ENCODE measurements at regions not wholly inside any gene's neighbourhood (a gene's known extent, or its start where the extent isn't known, plus 50 kb on each side); places are given as distances from the start of the nearest gene placed in this dataset.

DNA sequence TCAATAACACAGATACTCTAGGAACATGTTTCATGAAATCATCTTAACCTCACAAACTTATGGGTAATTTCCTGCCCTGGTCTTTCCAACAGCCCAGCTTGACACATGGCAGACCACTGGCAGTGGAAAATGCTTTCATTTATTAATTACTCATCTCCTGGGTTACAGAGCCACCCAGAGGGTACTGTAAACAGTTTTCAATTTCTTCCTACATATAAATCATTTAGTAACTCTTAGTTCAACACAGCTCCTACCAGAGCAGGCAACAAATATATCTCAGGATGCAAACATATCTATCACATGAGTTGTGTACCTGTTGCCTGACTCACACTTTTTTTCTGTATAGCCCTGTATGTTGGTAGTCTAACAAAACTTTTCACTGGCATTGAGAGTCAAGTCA, 99.2 kb upstream of the VRK2 start:
- intact Hi-C loops (cut with micrococcal nuclease; ENCODE audit: unreplicated experiment): no loop called here
- ChIA-PET CTCF (no interaction called here), POLR2A (no interaction called here)
- H3K9me3 ChIP-seq (ENCODE audit: control insufficient read depth, insufficient read depth, low read depth, low read length): no peaks in the 10 kb centered on the region
- H3K27me3 ChIP-seq (ENCODE audit: control insufficient read depth, insufficient read depth, low read length): no peaks in the 10 kb centered on the region
- DNase-seq (ENCODE audit: low read depth, low spot score): no peak
- in situ Hi-C loops (cut with HindIII; ENCODE audit: low pct_unique_long_range_greater_than_20kb, low sequenced_read_pairs): no loop called here
- BruUV-seq (replicated peaks): no TSS peak
- no peak for ATAC-seq
- H3K4me1 ChIP-seq (ENCODE audit: control insufficient read depth, insufficient read depth, low read length): no peaks in the 10 kb centered on the region
- no peak overlapping the region for H3K4me3 ChIP-seq (ENCODE audit: low read depth in 2 of 2, low read length in 2 of 2)
- TF ChIP-seq TCF7L2 (IDR thresholded peaks at IDR 0.05; ENCODE audit: low read depth, low read length) (no peak), SIN3A (IDR thresholded peaks at IDR 0.05; ENCODE audit: borderline replicate concordance, insufficient read depth, low read depth, low read length) (no peak), POLR2AphosphoS5 (IDR thresholded peaks at IDR 0.05; ENCODE audit: low read depth, low read length) (no peak)
- TF ChIP-seq, protein P1, sequence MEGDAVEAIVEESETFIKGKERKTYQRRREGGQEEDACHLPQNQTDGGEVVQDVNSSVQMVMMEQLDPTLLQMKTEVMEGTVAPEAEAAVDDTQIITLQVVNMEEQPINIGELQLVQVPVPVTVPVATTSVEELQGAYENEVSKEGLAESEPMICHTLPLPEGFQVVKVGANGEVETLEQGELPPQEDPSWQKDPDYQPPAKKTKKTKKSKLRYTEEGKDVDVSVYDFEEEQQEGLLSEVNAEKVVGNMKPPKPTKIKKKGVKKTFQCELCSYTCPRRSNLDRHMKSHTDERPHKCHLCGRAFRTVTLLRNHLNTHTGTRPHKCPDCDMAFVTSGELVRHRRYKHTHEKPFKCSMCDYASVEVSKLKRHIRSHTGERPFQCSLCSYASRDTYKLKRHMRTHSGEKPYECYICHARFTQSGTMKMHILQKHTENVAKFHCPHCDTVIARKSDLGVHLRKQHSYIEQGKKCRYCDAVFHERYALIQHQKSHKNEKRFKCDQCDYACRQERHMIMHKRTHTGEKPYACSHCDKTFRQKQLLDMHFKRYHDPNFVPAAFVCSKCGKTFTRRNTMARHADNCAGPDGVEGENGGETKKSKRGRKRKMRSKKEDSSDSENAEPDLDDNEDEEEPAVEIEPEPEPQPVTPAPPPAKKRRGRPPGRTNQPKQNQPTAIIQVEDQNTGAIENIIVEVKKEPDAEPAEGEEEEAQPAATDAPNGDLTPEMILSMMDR (IDR thresholded peaks at IDR 0.05): no peak
- TF ChIP-seq, protein P2, sequence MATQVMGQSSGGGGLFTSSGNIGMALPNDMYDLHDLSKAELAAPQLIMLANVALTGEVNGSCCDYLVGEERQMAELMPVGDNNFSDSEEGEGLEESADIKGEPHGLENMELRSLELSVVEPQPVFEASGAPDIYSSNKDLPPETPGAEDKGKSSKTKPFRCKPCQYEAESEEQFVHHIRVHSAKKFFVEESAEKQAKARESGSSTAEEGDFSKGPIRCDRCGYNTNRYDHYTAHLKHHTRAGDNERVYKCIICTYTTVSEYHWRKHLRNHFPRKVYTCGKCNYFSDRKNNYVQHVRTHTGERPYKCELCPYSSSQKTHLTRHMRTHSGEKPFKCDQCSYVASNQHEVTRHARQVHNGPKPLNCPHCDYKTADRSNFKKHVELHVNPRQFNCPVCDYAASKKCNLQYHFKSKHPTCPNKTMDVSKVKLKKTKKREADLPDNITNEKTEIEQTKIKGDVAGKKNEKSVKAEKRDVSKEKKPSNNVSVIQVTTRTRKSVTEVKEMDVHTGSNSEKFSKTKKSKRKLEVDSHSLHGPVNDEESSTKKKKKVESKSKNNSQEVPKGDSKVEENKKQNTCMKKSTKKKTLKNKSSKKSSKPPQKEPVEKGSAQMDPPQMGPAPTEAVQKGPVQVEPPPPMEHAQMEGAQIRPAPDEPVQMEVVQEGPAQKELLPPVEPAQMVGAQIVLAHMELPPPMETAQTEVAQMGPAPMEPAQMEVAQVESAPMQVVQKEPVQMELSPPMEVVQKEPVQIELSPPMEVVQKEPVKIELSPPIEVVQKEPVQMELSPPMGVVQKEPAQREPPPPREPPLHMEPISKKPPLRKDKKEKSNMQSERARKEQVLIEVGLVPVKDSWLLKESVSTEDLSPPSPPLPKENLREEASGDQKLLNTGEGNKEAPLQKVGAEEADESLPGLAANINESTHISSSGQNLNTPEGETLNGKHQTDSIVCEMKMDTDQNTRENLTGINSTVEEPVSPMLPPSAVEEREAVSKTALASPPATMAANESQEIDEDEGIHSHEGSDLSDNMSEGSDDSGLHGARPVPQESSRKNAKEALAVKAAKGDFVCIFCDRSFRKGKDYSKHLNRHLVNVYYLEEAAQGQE (IDR thresholded peaks at IDR 0.05; ENCODE audit: insufficient read depth in 1 of 2, low read depth in 2 of 2, low read length in 1 of 2): no peak
- no peaks in the 10 kb centered on the region for H3K36me3 ChIP-seq (ENCODE audit: control insufficient read depth, insufficient read depth, low read length)
- H3K27ac ChIP-seq (ENCODE audit: low read length): no peak overlapping the region

DNA sequence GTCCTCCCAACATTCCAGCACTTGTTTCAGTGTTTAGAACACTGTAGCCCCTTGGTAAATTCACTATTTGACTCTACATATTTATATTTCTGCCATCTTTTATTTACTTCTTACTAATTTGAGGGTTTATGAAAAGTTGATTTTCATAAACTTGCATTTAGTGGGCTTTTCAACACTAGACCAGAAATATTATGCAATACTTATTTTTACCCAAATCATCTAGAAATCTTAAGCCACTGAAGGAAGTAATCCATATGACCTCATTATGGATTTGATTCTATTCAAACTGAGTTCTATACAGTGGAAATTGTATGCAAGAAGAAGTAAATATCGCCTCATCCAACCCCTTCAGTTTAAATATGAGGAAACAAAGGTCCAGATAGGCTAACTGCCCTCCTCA, 92.6 kb upstream of the VRK2 start:
- ChIA-PET CTCF (no interaction called here), POLR2A (no interaction called here)
- Histone ChIP-seq H3K4me3 (ENCODE audit: low read depth in 2 of 2, low read length in 2 of 2) (no peak overlapping the region), H3K4me1 (ENCODE audit: control insufficient read depth, insufficient read depth, low read length) (no peaks in the 10 kb centered on the region), H3K36me3 (ENCODE audit: control insufficient read depth, insufficient read depth, low read length) (no peaks in the 10 kb centered on the region), H3K27ac (ENCODE audit: low read length) (no peak overlapping the region), H3K27me3 (ENCODE audit: control insufficient read depth, insufficient read depth, low read length) (no peaks in the 10 kb centered on the region), H3K9me3 (ENCODE audit: control insufficient read depth, insufficient read depth, low read depth, low read length) (no peaks in the 10 kb centered on the region)
- no peak for DNase-seq (ENCODE audit: low read depth, low spot score)
- in situ Hi-C loops (cut with HindIII; ENCODE audit: low pct_unique_long_range_greater_than_20kb, low sequenced_read_pairs) (no loop called here), intact Hi-C loops (cut with micrococcal nuclease; ENCODE audit: unreplicated experiment) (no loop called here)
- TF ChIP-seq TCF7L2 (IDR thresholded peaks at IDR 0.05; ENCODE audit: low read depth, low read length): no peak
- no peak for TF ChIP-seq POLR2AphosphoS5 (IDR thresholded peaks at IDR 0.05; ENCODE audit: low read depth, low read length)
- no peak for TF ChIP-seq SIN3A (IDR thresholded peaks at IDR 0.05; ENCODE audit: borderline replicate concordance, insufficient read depth, low read depth, low read length)
- TF ChIP-seq, protein P1 (IDR thresholded peaks at IDR 0.05): no peak
- TF ChIP-seq, protein P2 (IDR thresholded peaks at IDR 0.05; ENCODE audit: insufficient read depth in 1 of 2, low read depth in 2 of 2, low read length in 1 of 2): no peak
- BruUV-seq (replicated peaks): no TSS peak
- no peak for ATAC-seq

Data from Panc1 (cell line).